ENCODE measurements at regions not wholly inside any gene's neighbourhood (a gene's known extent, or its start where the extent isn't known, plus 50 kb on each side); places are given as distances from the start of the nearest gene placed in this dataset.

DNA sequence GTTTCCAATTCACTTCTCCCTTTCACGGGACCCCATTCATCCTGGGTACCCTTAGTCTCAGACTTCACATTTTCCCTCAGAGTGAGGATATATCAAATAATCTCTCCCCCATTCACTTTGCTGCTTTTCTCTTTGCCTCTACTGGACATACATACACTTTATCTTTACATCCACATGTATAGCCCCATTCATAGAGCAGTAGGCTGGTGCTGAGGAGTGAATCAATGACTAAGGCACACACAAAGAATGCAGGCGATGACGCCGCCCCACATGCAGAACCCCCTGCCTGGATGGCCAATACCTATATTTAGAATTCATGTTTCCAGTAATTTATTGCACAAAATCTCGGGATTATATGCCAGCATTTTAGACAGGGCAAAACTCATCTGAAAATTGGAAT is 554.3 kb upstream of the TENM3 start:
- no peak for DNase-seq

- DNase-seq, result no peak
Observed at GRCh38 chr4:181690498-181690897, 552.7 kb upstream of the TENM3 start.

GRCh38 chr4:181692965-181693364 is 550.2 kb upstream of the TENM3 start:
- DNase-seq, result no peak

DNA sequence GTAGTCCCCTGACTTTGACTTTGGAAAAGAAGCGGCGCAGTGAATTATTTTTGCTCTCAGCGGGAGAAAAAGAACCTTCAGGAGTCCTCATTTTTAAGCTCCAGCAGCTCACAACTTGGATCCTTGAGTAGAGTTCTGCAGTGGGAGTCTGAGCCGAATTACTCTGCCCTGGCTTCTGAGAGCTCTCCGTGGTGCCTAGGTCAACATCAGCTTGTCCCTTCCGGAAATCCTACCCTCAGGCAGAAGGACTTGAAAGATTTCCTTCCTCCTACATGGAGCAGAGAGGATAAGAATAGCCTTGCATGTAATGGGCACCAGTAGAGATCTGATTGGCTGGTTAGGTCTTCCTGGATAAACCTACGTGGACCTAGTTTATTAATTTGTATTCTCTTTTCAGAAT is 549.7 kb upstream of the TENM3 start:
- DNase-seq, result no peak

DNA sequence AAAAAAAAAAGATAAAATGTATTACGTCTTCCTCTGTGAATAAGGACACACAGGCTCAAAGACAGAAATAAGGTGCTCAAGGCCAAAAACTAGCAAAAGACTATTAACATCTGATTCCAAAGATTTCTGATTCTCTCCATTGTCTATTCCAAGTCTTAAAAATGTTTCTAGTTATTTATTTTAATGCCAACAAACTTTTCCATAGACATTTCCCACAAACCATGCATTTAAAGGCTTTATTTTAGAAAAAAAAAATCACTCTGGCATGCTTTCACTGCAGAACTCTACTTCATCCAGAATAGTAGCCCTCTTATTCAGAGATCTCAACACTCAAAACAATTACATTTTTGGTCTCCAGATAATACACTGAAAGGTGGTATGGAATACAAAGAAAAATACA is 545.0 kb upstream of the TENM3 start:
- DNase-seq, result no peak

GRCh38 chr4:181701214-181701613 is 542.0 kb upstream of the TENM3 start:
- DNase-seq, result no peak

DNA sequence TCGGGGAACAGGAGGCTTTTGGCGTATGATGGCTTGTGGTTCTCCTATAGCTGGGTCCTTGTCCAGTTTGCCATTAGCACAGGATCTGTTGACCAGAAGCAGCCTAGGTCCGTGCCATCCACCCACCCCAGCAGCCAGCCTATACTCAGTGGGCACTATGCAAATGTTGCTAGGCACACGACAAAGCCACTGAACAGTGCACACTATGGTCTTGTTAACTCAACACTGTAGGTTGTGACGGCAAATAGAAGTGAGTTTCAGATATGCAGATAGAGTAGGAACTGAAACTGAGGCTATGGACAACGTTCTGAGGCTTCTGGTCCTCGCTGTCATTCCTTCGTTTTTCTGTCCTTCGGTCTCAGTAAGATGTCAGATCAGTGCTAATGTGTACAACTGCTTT is 541.3 kb upstream of the TENM3 start:
- no peak for DNase-seq

- DNase-seq, result no peak
Observed at GRCh38 chr4:181702864-181703495, 540.2 kb upstream of the TENM3 start.

DNA sequence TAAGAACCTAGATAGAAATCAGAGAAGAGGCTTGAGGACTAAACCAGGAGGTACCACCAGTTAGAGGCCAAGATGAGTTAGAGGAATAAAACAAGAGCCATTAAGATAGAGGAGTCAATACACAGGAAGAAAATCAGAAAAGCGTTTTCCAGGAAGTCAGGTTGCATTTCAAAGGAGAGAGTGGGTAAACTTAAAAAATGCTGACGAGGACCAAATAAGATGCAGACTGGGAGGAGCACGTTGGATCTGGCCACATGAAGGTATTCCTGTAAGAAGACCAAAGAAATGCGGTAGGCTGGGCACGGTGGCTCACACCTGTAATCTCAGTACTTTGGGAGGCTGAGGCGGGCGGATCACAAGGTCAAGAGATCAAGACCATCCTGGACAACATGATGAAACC is 533.1 kb upstream of the TENM3 start:
- no peak for DNase-seq

DNA sequence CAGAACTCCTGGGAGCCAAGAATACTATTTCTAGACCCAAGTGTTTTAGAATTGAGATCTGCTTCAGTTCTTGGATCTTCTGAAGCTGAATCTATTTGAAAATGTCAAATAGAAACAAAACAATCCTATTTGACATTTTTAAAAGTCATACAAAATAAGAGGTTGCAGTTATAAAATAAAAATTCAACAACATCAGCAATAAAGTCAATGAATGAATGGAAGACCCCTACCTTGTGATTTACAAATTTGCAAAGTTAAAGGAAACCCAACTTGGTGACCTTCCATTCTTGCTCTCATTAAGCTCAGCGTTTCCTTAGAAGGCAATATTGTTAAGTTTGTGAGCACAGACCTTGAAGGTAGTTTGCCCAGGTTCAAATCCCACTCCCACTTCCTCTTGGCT is 531.8 kb upstream of the TENM3 start:
- DNase-seq, result no peak

DNA sequence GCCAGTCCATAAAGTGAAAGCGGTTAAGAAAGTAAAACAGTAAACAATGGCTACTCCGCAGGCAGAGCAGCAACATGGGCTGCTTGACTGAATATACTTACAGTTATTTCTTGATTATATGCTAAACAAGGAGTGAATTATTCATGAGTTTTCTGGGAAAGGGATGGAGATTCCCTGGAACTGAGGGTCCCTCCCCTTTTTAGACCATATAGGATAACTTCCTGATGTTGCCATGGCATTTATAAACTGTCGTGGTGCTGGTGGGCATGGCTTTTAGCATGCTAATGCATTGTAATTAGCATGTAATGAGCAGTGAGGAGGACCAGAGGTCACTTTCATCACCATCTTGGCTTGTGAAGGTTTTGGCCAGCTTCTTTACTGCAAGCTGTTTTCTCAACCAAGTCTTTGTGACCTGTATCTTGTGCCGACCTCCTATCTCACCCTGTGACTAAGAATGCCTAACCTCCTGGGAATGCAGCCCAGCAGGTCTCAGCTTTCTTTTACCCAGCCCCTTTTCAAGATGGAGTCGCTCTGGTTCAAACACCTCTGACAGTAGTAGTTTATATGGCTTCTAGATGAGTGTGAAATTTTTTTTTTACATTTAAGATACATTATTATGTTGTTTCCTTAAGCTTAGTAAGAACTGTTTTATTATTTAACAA is 514.8 kb upstream of the TENM3 start:
- DNase-seq, result no peak

GRCh38 chr4:181731900-181732299 is 511.3 kb upstream of the TENM3 start:
- DNase-seq, result no peak

GRCh38 chr4:181737744-181738143 is 505.5 kb upstream of the TENM3 start:
- no peak for DNase-seq

- DNase-seq, result no peak
Observed at GRCh38 chr4:181739031-181739430, 504.2 kb upstream of the TENM3 start.

DNA sequence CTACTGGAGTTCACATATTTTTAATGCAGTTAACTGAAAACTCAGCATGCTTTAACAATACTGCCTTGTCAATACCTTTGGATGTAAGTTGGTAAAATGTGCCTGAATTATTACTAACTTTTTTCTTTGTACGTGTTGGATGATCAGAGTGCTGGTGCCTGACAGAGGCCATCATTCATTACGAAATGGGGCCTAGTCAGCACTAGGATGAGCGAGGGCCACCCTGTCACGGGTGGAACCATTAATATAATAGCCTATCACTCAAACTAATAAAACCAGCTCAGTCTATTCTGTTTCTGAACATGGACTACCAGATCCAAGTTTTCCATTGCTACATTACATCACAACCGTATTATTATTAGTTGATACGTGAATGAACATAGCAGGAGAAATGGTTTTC is 501.7 kb upstream of the TENM3 start:
- DNase-seq, result no peak

DNA sequence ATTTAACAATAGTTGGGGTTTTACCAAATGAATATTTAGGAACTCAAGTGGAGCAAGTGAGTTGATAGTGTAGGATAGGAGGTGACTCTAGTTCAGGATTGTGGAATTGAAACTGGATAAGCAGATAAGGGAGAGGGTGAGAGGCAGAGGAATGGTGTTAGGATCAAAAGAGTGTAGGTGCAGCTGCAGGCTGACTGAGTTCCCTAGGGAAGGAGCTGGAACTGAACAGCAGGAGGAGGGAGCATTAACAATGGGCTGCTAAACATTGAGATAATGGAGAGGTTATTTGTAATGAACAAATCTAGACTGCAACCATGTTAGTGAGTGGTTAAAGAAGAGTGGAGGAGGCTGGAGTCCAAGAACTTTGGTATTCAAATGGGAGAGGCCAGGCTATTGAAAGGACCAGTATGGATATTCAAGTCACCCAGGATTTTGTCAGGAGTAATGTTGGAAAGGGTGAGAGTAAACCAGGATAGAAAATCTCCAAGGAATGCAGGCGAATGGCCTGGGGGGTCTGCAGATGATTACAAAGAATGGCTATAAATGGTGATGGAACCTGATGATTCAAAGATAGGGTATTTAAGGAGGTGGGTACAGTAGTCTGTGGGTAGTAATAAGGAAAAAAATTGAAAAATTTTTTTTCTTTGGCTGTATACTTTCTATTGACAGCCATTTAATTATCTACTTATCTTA is 497.1 kb upstream of the TENM3 start:
- DNase-seq, result no peak

DNA sequence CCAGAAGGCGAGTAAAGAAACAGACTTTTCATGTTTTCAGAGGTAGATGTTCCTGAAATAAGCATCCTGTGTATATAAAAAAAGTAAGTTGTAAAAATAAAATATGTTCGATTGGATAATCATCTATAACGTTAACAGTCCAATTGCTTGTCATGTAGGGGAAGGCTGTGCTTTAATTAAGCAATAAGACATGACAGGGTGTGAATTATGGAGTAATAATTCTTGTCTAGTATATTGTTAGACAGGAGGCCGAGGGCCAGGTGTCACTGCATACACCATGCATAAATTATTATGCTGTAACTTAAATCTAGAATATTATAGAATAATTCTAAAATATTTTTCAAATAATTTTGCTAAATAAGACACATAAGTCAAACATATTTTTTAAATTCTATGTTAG is 494.6 kb upstream of the TENM3 start:
- no peak for DNase-seq

DNA sequence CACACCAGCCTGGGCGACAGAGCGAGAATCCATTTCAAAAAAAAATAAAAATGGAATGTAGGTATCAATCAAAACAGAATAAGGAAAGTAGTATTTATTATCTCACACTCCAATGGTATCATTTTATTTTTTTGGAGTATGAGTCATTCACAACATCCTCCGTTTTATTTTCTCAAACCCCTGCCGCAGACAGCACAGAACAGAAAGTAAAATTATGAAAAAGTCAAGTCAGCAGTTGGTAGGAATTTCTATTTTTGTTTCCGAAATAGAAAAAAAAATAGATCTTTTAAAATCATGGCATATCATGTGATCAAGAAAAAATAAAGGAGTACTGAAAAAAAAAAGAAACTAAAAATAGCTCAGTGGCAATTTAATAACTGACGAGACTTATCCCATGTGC is 490.7 kb upstream of the TENM3 start:
- DNase-seq, result no peak

DNA sequence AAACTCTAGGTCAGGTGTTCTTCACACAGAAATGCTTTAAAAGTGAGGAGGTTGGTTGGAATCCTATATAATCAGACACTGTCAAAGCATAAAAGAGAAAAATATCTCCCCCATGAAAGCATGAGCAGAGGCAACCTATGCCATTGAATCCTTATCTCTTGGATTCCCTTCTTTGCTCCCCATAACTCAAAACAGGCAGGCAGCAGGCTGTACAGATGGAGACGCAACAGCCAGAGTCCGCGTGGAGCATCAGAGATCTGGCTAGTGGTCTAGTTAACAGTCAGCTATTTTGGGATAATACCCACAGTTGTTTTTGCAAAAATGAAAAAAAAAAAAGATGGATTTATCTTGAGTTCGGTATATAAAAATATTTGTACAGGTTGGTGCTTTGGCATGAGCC is 490.0 kb upstream of the TENM3 start:
- DNase-seq, result no peak

DNA sequence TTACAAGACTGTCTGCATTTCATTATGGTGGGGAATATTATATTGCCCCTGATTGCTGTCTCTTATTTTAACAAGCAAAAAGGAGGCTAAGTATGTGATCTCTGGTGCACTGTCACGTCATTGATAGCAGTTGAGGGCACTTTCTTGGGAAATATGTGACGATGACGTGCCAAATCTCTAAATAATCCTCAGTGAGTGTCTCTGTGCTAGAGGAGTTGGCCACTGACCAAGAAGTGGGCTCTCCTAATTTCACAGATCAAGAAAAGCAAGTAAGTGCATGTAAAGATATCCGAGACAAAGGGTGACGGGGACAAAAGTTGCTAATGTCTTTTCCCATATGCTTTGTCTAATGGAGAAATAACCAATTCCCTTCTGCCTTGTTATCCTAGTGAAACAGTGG is 487.4 kb upstream of the TENM3 start:
- DNase-seq, result no peak

GRCh38 chr4:181756451-181757095 is 486.6 kb upstream of the TENM3 start:
- no peak for DNase-seq

DNA sequence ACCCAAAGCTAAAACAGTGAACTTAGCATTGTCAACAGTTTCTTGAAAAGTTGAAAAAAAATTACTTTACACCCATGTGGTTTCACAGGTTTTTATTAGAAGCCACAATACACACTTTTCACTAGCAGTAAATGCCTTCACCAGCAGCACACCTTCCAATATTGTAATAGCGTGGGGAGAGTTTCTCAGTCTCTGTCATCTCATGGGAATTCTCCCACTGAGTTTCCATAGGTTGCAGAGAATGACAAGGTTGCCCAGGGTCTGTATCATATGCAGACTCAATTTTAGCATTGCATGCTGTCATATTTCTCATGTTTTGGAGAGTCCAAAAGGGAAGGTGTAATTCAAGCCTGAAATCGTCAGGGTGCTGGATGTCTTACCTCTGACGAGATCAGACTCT is 486.1 kb upstream of the TENM3 start:
- no peak for DNase-seq

DNA sequence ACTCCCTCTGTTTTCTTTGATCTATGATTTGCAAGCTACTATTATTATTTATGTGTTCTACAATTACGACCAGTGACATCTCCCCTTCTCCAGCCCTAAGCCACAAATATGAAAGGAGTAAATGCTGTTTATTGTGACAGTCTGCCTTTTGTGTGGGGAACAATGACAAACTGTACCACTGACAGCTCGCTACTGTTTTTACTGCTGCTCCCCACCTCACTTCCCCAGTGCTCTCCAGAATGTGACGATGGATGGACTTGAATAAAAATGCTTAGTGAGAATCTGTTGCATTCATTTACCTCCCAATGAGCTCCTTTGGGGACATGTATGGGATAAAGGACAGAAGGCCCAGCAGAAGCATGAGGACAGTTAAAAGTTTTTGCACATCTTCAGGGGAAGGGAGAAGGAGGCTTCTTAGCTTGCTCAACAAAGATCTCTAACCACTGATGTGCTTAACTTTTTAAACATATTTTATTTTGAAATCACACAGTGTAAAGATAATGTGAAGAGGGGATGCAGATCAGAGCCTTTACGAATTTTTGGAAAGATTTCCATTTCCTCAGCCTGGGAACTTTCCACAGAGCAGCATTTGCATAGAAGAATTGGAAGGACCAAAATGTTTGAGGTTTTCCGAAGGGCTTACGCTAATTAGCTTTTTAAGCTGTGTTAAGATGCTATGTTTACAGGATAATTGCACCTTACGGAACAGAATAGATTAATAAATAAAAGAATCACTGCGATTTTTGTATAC is 485.1 kb upstream of the TENM3 start:
- DNase-seq, result no peak
